Vagina (tissue), 2 donors: ENCODE measurements at regions not wholly inside any gene's neighbourhood (a gene's known extent, or its start where the extent isn't known, plus 50 kb on each side); places are given as distances from the start of the nearest gene placed in this dataset.

Source experiments
- CTCF ChIP-seq, 3 experiments: fragments of 450-650 bp in 2 of 3; fragments of 200-600 bp in 1 of 3; sonication (generic) in 1 of 3; IDR thresholded peaks; one replicate each; pipeline ENCODE4 v1.5.1; 2017 to 2019; ENCODE audit warnings: antibody characterized with exemption in 3 of 3, mild to moderate bottlenecking in 2 of 3, moderate library complexity in 2 of 3
- POLR2A ChIP-seq, 2 donors: fragments of 450-650 bp; IDR thresholded peaks; one replicate each; pipeline ENCODE4 v1.6.1; 2017; ENCODE audit warnings: antibody characterized with exemption in 2 of 2, mild to moderate bottlenecking in 2 of 2, moderate library complexity in 2 of 2
- POLR2AphosphoS5 ChIP-seq, 2 donors: sonication (generic); formaldehyde crosslinking; IDR thresholded peaks; one replicate each; pipeline ENCODE4 v1.9.0; 2017; ENCODE audit warnings: antibody characterized with exemption in 2 of 2, mild to moderate bottlenecking in 2 of 2, low read depth in 1 of 2; ENCODE audit not compliant: insufficient read depth in 1 of 2

DNA sequence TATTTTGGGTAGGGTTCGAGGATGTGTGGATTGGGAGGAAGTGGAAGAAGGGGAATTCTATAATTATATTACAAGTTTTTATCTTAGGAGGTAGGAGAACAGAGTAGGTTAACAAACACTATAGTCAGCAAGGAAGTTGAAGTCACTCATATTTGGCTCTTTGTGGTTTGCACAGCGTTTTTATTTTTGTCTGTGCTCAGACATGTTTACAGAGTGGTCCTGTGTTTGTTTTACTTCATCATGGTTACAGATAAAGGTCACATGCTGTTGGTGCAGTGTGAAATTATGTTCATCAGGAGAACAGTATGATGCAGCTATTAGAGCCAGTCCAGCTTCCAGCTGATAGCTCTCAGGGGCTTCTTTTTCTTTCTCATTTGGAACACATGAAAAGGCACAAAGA lies 299.9 kb upstream of the SFRP2 start:
- no peak for TF ChIP-seq CTCF (IDR thresholded peaks at IDR 0.05)
- no peak for TF ChIP-seq POLR2A (IDR thresholded peaks at IDR 0.05)
- no peak for TF ChIP-seq POLR2AphosphoS5 (IDR thresholded peaks at IDR 0.05; ENCODE audit: insufficient read depth in 1 of 2, low read depth in 1 of 2)
